ENCODE measurements at regions not wholly inside any gene's neighbourhood (a gene's known extent, or its start where the extent isn't known, plus 50 kb on each side); places are given as distances from the start of the nearest gene placed in this dataset.

DNA sequence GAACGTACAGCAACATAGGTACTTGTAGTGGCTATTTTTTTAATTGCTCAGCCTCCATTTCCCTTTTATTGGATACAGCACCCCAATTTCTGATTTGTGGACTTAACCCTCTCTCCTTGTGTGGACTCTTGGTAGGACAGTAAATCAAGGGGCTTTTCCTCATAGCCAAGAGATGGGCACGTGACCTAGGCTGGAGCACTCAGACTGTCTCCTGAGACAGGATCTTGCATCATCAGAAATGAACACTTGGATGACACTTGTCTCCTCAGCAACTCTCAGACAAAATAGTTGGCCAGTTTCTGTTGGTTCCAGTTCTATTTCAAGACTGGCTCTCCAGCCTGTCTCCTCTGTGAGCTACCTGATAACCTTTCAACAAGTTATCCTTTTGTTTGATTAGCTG is 112.9 kb upstream of the ZNF678 start:
- H3K27ac ChIP-seq (ENCODE audit: low read depth, low read length) = no peak overlapping the region
- peaks cover 44% of the 10 kb centered on the region for H3K27me3 ChIP-seq (ENCODE audit: insufficient read depth, low read length)
- H3K36me3 ChIP-seq (ENCODE audit: insufficient read depth, low read length) = no peaks in the 10 kb centered on the region
- H2AFZ ChIP-seq (ENCODE audit: low read length, unreplicated experiment) = no peak overlapping the region
- no peak overlapping the region for H3K4me3 ChIP-seq (ENCODE audit: low read depth, low read length)
- no peaks in the 10 kb centered on the region for H3K79me2 ChIP-seq (ENCODE audit: control insufficient read depth, insufficient read depth, low read length, unreplicated experiment)
- H3K4me1 ChIP-seq (ENCODE audit: control insufficient read depth, insufficient read depth, low read length, unreplicated experiment) = no peaks in the 10 kb centered on the region

DNA sequence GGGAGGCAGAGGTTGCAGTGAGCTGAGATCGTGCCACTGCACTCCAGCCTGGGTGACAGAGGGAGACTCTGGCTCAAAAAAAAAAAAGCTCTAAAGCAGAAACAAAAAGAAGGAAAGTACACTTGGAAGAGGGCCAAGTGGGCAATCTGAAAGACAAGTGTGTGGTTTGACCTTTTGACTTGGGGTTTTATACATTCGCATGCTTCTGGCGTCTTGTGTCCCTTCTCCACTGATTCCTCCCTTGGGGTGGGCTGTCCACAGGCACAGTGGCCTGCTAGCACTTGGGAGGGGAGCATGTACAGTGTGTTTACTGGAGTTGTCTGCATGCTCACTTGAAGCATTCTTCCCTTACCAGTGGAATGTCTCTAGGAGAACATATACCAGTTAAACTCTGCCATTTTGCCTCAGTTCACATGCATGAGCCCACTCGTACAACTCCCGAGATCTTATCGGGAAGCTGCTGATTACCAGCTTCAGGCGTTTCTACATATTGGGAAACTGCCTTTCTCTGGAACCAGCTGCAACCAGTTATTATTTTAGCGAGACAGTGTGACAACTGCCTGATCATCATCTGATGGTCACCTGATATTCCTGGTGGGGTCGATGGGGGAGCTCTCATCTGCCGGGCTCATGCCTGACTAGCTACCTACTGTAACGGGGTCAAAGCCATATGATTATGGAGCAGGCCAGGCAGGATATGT is 113.5 kb upstream of the ZNF678 start:
- no peaks in the 10 kb centered on the region for H3K4me1 ChIP-seq (ENCODE audit: control insufficient read depth, insufficient read depth, low read length, unreplicated experiment)
- no peak overlapping the region for H3K27ac ChIP-seq (ENCODE audit: low read depth, low read length)

DNA sequence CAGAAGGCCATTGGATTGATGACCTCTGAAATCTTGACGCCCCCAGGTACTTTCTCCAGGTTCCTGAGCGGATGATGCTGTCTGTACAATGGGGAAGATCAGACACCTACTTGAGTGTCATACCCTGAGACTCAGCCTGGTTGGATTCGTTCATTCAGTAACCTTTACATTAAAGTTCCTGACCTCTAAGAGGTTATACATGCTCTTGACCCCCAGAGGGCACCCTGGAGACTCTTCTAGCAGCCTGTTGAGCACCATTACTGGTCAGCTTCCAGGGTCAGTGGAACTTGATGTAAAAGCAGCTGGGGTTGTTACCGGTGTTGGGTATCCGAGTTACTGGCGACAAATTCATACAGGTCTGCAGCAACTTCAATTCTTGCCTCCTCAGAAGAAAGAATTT is 114.3 kb upstream of the ZNF678 start:
- Histone ChIP-seq H2AFZ (ENCODE audit: low read length, unreplicated experiment) (no peak overlapping the region), H3K36me3 (ENCODE audit: insufficient read depth, low read length) (no peaks in the 10 kb centered on the region), H3K4me1 (ENCODE audit: control insufficient read depth, insufficient read depth, low read length, unreplicated experiment) (no peaks in the 10 kb centered on the region), H3K27ac (ENCODE audit: low read depth, low read length) (no peak overlapping the region), H3K27me3 (ENCODE audit: insufficient read depth, low read length) (peaks cover 29% of the 10 kb centered on the region), H3K79me2 (ENCODE audit: control insufficient read depth, insufficient read depth, low read length, unreplicated experiment) (no peaks in the 10 kb centered on the region), H3K4me3 (ENCODE audit: low read depth, low read length) (no peak overlapping the region)

More for the DNA sequence above, 113.5 kb upstream of the ZNF678 start:
- Histone ChIP-seq H2AFZ (ENCODE audit: low read length, unreplicated experiment) (no peak overlapping the region), H3K36me3 (ENCODE audit: insufficient read depth, low read length) (no peaks in the 10 kb centered on the region), H3K79me2 (ENCODE audit: control insufficient read depth, insufficient read depth, low read length, unreplicated experiment) (no peaks in the 10 kb centered on the region), H3K27me3 (ENCODE audit: insufficient read depth, low read length) (peaks cover 38% of the 10 kb centered on the region), H3K4me3 (ENCODE audit: low read depth, low read length) (no peak overlapping the region)

DNA sequence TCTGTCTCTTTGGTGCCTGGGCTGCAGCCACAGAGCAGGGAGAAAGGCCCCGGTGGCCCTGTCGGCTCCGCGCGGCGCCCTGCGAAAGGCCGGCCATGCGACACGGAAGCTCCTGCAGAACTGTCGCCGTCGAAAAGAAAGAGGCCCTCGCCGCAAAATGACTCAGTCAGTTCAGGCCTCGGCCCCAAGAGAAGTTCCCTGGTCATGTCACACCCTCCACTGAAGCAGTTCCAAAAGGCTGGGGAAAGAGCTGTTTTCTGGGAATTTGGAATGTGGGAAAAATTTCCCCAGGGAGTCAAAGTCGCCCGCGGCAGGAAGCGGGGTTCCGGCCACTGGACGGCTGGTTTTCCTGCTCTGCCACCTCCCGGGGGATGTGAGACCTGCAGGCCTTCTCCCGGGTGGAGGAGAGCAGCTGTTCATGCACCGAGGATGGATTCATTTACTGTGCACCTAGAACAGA is 115.8 kb upstream of the ZNF678 start:
- H3K36me3 ChIP-seq (ENCODE audit: insufficient read depth, low read length) = no peaks in the 10 kb centered on the region
- H2AFZ ChIP-seq (ENCODE audit: low read length, unreplicated experiment) = no peak overlapping the region
- H3K27ac ChIP-seq (ENCODE audit: low read depth, low read length) = no peak overlapping the region
- peaks cover 17% of the 10 kb centered on the region; the same call in 1 of the 2 replicates for H3K27me3 ChIP-seq (ENCODE audit: insufficient read depth, low read length)
- no peaks in the 10 kb centered on the region for H3K79me2 ChIP-seq (ENCODE audit: control insufficient read depth, insufficient read depth, low read length, unreplicated experiment)
- H3K4me1 ChIP-seq (ENCODE audit: control insufficient read depth, insufficient read depth, low read length, unreplicated experiment) = no peaks in the 10 kb centered on the region
- H3K4me3 ChIP-seq (ENCODE audit: low read depth, low read length) = no peak overlapping the region

DNA sequence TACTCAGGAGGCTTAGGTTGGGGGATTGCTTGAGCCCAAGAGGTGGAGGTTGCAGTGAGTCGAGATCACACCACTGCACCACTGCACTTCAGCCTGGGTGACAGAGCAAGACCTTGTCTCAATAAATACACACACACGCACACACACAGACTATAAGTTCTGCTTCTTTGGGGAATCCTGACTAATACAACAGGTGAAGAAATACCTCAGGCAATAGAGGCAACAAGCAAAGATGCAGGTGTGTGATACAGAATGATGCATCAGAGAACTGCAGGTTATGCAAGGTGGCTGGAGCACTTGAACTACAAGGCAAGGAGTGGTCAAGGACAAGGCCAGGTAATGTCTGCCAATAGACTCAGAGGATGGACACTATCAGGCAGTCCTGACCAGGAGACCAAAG is 117.6 kb upstream of the ZNF678 start:
- no peaks in the 10 kb centered on the region for H3K4me1 ChIP-seq (ENCODE audit: control insufficient read depth, insufficient read depth, low read length, unreplicated experiment)
- H3K36me3 ChIP-seq (ENCODE audit: insufficient read depth, low read length) = no peaks in the 10 kb centered on the region
- no peak overlapping the region for H2AFZ ChIP-seq (ENCODE audit: low read length, unreplicated experiment)
- no peak overlapping the region for H3K4me3 ChIP-seq (ENCODE audit: low read depth, low read length)
- no peaks in the 10 kb centered on the region for H3K79me2 ChIP-seq (ENCODE audit: control insufficient read depth, insufficient read depth, low read length, unreplicated experiment)
- peaks cover 4% of the 10 kb centered on the region; the same call in 1 of the 2 replicates for H3K27me3 ChIP-seq (ENCODE audit: insufficient read depth, low read length)
- H3K27ac ChIP-seq (ENCODE audit: low read depth, low read length) = no peak overlapping the region

DNA sequence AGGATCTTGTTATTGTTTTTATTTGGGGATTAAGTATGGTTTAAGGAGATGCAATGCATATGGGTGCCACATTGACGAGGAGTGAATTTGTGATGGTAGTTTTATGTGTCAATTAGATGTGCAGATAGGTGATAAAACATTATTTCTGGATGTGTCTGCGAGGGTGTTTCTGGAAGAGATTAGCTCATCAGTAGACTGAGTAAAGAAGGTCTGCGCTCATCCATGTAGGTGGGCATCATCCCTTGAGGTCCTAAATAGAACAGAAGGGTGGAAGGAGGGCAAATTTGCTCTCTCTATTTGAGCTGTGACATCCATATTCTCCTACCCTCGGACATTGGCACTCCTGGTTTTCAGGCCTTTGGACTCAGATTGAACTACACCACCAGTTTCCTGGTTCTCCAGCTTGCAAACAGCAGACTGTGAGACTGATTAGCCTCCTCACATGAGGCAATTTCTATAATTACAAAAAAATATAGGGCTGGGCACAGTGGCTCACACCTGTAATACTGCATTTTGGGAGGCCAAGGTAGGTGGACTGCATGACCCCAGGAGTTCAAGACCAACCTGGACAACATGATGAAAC is 118.2 kb upstream of the ZNF678 start:
- H3K79me2 ChIP-seq (ENCODE audit: control insufficient read depth, insufficient read depth, low read length, unreplicated experiment) = no peaks in the 10 kb centered on the region
- no peaks in the 10 kb centered on the region for H3K4me1 ChIP-seq (ENCODE audit: control insufficient read depth, insufficient read depth, low read length, unreplicated experiment)
- no peak overlapping the region for H3K4me3 ChIP-seq (ENCODE audit: low read depth, low read length)
- H3K27me3 ChIP-seq (ENCODE audit: insufficient read depth, low read length) = no peaks in the 10 kb centered on the region
- H2AFZ ChIP-seq (ENCODE audit: low read length, unreplicated experiment) = no peak overlapping the region
- no peak overlapping the region for H3K27ac ChIP-seq (ENCODE audit: low read depth, low read length)
- H3K36me3 ChIP-seq (ENCODE audit: insufficient read depth, low read length) = no peaks in the 10 kb centered on the region

DNA sequence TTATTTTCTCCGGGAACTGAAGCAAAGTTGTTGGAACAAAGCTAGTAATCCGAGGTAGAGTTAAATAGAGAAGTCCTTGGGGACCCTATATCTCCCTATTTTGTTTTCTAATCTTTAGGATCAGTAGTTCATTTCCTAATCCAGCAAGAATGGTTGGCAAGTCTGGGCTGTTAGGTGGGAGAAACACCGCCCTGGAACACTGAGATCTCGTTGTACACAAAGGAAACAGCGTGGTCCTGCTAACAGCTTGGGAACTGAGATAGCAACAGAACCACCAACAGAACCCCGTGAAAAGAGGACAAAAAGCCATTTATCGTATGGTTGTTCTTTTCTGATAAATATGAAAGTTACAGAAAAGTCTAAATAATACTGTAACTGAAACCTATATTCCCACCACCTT is 121.9 kb upstream of the CDC42BPA start:
- Histone ChIP-seq H3K27ac (ENCODE audit: low read depth, low read length) (no peak overlapping the region), H3K4me1 (ENCODE audit: control insufficient read depth, insufficient read depth, low read length, unreplicated experiment) (peaks cover 8% of the 10 kb centered on the region), H3K4me3 (ENCODE audit: low read depth, low read length) (no peak overlapping the region), H3K27me3 (ENCODE audit: insufficient read depth, low read length) (no peaks in the 10 kb centered on the region), H2AFZ (ENCODE audit: low read length, unreplicated experiment) (no peak overlapping the region), H3K36me3 (ENCODE audit: insufficient read depth, low read length) (no peaks in the 10 kb centered on the region), H3K79me2 (ENCODE audit: control insufficient read depth, insufficient read depth, low read length, unreplicated experiment) (no peaks in the 10 kb centered on the region)

DNA sequence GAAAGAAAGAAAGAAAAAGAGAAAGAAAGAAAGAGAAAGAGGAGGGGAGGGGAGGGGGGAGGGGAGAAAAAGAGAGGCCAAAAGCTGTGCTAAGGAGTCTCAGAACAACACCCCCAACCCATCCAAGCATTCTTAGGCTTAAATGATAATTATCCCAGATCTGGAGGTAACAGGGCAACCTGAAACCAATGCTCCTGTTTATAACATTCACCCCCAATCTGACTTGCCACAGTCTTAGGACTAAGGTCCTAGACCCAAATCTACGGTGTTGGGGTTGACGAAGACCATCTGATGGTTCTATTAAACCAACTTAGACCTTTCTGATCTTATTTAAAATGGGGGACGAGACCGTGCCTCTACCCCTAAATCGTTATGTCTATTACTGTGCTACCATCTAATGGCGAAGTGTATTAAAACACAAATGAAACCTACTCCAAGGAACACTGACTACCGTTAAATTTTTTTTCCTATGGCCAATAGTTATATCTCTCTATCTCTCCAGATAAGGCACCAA is 119.3 kb upstream of the CDC42BPA start:
- H3K27me3 ChIP-seq (ENCODE audit: insufficient read depth, low read length) = no peaks in the 10 kb centered on the region
- no peaks in the 10 kb centered on the region for H3K79me2 ChIP-seq (ENCODE audit: control insufficient read depth, insufficient read depth, low read length, unreplicated experiment)
- peaks cover 8% of the 10 kb centered on the region for H3K4me1 ChIP-seq (ENCODE audit: control insufficient read depth, insufficient read depth, low read length, unreplicated experiment)
- no peaks in the 10 kb centered on the region for H3K36me3 ChIP-seq (ENCODE audit: insufficient read depth, low read length)
- H3K27ac ChIP-seq (ENCODE audit: low read depth, low read length) = no peak overlapping the region
- peak overlapping the region; percentile 100 for H2AFZ ChIP-seq (ENCODE audit: low read length, unreplicated experiment)
- peak overlapping the region; percentile 85 for H3K4me3 ChIP-seq (ENCODE audit: low read depth, low read length)

DNA sequence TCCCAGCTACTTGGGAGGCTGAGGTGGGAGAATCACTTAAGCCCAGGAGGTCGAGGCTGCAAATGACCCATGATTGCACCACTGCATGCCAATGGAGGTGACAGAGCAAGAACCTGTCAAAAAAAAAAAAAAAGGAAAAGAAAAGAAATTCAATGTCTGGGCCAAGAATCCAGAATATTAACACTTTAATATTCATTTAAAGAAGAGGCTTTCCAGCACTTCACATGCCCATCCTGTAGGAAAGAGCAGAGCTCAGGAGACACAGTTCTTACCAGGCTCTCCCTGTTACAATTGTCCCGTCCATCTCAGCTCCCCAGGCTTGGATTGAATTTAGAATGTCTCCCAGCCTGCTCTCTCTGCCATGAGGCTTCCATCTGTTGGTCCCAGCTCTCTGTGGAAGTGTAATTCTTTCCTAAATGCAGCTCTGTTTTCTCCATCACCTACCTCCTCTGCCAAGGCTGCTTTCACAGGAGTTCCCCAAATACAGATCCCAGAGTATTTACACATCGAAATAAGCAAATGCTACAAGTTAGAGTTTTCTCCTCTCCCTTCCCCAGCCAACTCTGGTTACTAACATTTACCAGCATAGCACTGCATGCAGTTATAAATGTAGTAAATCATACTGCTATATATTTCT is 116.6 kb upstream of the CDC42BPA start:
- no peaks in the 10 kb centered on the region for H3K36me3 ChIP-seq (ENCODE audit: insufficient read depth, low read length)
- H3K4me1 ChIP-seq (ENCODE audit: control insufficient read depth, insufficient read depth, low read length, unreplicated experiment) = peaks cover 24% of the 10 kb centered on the region
- H3K79me2 ChIP-seq (ENCODE audit: control insufficient read depth, insufficient read depth, low read length, unreplicated experiment) = no peaks in the 10 kb centered on the region
- H3K27ac ChIP-seq (ENCODE audit: low read depth, low read length) = no peak overlapping the region
- H2AFZ ChIP-seq (ENCODE audit: low read length, unreplicated experiment) = no peak overlapping the region
- H3K4me3 ChIP-seq (ENCODE audit: low read depth, low read length) = no peak overlapping the region
- no peaks in the 10 kb centered on the region for H3K27me3 ChIP-seq (ENCODE audit: insufficient read depth, low read length)

DNA sequence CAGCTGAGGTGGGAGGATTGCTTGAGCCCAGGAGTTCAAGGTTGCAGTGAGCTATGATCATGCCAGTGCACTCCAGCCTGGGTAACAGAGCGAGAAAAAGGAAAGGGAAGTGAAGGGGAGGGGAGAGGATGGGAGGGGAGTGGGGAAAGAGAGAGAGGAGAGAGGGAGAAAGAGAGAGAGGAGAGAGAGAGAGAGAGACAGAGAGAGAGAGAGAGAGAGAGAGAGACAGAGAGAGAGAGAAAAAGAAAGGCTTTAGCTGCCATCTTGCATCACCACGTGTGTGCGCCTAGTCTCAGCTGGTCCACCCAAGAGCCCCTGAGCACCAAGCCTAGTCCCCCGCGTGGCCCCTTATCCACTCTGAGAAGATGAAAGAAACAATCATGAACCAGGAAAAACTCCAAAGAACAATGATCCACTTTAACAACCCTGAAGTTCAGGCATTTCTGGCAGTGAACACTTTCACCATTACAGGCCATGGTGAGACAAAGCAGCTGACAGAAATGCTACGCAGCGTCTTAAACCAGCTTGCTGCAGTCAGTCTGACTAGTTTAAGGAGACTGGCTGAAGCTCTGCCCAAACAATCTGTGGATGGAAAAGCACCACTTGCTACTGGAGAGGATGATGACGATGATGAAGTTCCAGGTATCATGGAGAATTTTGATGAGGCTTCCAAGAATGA is 115.5 kb upstream of the CDC42BPA start:
- H2AFZ ChIP-seq (ENCODE audit: low read length, unreplicated experiment) = no peak overlapping the region
- no peak overlapping the region for H3K4me3 ChIP-seq (ENCODE audit: low read depth, low read length)
- no peaks in the 10 kb centered on the region for H3K27me3 ChIP-seq (ENCODE audit: insufficient read depth, low read length)
- H3K27ac ChIP-seq (ENCODE audit: low read depth, low read length) = no peak overlapping the region
- H3K36me3 ChIP-seq (ENCODE audit: insufficient read depth, low read length) = no peaks in the 10 kb centered on the region
- H3K4me1 ChIP-seq (ENCODE audit: control insufficient read depth, insufficient read depth, low read length, unreplicated experiment) = peaks cover 35% of the 10 kb centered on the region
- H3K79me2 ChIP-seq (ENCODE audit: control insufficient read depth, insufficient read depth, low read length, unreplicated experiment) = no peaks in the 10 kb centered on the region

Data from ACC112 (cell line).